Fibroblast of the aortic adventitia (primary cell): ENCODE measurements at regions not wholly inside any gene's neighbourhood (a gene's known extent, or its start where the extent isn't known, plus 50 kb on each side); places are given as distances from the start of the nearest gene placed in this dataset.
A peak's percentile ranks its signal among the peaks of the same experiment; 100 is the strongest.

Experiments
- DNase-seq: peaks from one replicate; pipeline ENCODE4 v3.0.0-alpha.2; 2010; ENCODE audit warnings: low read depth
- H3K4me3 ChIP-seq: 2 replicates; pipeline ENCODE4 v1.5.1; 2011; ENCODE audit warnings: low read depth, mild to moderate bottlenecking, control low read depth, low read length, moderate library complexity
- CTCF ChIP-seq: IDR thresholded peaks from 2 replicates; pipeline ENCODE4 v1.5.1; 2011; ENCODE audit warnings: mild to moderate bottlenecking, low read length, control low read depth, inconsistent platforms; ENCODE audit not compliant: insufficient read depth

GRCh38 chr19:28386066-28386465 lies 826.9 kb downstream of the UQCRFS1 start:
- no peak for TF ChIP-seq CTCF
- H3K4me3 ChIP-seq: no peak overlapping the region
- DNase-seq: no peak

DNA sequence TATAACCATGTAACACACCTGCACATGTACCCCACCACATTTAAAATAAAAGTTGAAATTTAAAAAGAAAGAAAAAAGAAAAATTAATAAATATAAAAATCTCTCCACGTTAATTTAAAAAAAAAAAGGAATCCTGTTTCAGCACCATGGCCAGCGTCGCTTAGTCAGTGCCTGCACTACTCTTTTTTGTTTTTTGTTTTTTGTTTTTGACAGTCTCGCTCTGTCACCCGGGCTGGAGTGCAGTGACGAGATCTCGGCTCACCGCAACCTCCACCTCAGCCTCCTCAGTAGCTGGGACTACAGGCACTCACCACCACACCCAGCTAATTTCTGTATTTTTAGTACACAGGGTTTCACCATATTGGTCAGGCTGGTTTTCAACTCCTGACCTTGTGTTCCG lies 835.9 kb downstream of the UQCRFS1 start:
- DNase-seq: peak; percentile 35
- H3K4me3 ChIP-seq: no peak overlapping the region
- TF ChIP-seq CTCF: no peak

DNA sequence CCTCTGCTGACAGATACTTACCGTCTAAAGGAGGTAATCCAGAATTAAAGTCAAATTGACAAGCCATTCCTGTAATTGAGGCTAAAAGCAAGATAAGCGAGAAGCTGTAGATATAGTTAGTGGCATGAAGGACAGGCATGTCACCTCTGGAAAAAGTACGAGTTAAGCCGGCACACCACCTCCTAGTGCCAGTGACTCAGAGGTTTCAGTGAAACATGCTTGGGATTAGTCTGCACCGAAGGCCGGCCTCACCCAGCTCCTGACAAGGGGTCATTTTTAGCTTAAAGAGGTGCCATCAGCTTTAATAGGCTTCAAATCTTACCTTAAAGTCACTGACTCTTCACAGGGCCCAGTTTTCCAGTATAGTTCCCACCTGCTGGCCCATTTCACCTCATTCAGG lies 838.0 kb downstream of the UQCRFS1 start:
- no peak for DNase-seq
- no peak overlapping the region for H3K4me3 ChIP-seq
- TF ChIP-seq CTCF: no peak

- H3K4me3 ChIP-seq: no peak overlapping the region
- no peak for TF ChIP-seq CTCF
- no peak for DNase-seq
Measured at GRCh38 chr19:28372576-28373247, 840.2 kb downstream of the UQCRFS1 start.

GRCh38 chr19:28367146-28367545 lies 845.8 kb downstream of the UQCRFS1 start:
- no peak for DNase-seq
- H3K4me3 ChIP-seq: no peak overlapping the region
- no peak for TF ChIP-seq CTCF

DNA sequence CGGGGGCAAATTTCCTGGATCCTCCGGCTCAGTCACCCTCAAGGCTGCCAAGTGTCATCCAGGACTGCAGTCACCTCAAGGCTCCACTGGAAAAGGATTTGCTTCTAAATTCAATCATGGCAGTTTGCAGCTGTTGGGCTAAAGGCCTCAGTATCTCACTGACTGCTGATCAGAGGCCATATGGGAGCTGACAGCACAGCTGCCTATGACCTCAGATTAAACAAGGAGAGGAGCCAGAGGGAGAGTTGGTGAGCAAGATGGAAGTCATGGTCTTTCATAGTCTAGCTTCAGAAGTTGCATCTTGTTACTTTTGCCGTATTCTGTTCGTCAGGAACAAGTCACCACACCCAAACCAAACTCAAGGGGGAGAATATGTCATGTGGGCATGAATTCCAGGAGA lies 849.7 kb downstream of the UQCRFS1 start:
- no peak for TF ChIP-seq CTCF
- no peak for DNase-seq
- no peak overlapping the region for H3K4me3 ChIP-seq
